GM19240 (cell line): ENCODE measurements at regions not wholly inside any gene's neighbourhood (a gene's known extent, or its start where the extent isn't known, plus 50 kb on each side); places are given as distances from the start of the nearest gene placed in this dataset.
"Not testable (repeated sequence)": the region's sequence is repeated elsewhere in the genome, so short reads cannot be mapped to it uniquely, and the experiment has no call there.

Experiments
- DNase-seq: peaks from one replicate; pipeline ENCODE4 v3.0.0; 2011; ENCODE audit warnings: low spot score; ENCODE audit not compliant: insufficient read length

DNA sequence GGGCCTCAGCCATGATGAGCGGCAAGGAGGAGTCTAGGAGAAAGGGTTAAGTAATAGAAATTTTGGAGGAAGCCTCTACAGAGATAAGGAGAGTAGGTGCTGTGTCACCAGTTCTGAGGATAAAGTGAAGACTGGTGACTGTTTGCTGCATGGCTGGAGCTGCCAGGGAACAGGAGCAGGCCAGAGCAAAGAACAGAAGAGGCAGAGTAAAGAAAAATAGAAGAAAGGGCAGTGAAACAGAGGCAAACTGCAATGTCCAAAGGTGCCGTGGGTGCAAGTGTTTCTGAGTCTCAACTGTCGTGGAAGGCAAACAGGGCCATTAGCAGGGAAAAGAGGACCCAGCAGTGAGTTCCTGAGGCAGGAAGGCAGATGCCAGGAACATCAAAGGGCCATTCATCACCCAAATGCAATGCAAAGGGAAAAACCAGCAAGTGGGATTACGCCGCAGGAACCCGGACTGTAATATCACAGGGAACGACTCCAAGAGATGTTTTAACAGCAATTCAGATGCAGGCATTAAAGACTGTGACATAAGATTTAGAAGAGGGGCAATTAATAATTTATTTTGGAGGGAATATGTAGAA, 318.3 kb downstream of the FOXO1 start:
- DNase-seq: no peak

DNA sequence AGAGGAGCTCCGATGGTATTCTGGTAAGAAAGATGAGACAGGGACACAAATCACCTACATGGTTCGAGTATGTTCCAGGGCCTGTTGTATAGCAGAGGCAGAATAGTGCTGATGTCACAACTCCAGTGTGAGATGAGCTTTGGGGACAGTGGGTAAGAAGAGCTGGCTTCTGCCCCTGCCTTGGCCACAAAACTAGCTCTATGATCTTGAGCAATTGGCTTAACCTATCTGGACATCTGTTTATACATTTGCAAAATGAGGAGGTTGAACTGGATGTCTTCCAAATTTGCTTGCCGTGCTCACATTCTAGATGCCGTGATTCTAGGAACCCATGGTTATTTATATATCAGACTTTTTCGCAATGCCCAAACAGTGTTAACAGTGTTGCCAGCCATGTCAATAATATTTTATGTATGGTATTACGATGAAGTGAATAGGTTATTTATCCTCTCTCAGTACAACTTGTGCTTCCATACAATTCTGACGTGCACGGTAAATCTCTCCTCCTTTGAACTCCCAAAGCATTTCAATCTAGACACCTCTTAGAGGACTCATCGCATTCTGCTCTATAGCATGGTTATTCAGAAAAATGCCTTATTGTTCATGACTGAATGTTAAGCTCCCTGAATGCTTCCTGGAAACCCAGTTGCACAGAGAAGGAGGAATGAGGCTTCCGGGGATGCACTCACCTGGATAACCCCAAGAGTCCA, 316.0 kb downstream of the FOXO1 start:
- DNase-seq: no peak

DNA sequence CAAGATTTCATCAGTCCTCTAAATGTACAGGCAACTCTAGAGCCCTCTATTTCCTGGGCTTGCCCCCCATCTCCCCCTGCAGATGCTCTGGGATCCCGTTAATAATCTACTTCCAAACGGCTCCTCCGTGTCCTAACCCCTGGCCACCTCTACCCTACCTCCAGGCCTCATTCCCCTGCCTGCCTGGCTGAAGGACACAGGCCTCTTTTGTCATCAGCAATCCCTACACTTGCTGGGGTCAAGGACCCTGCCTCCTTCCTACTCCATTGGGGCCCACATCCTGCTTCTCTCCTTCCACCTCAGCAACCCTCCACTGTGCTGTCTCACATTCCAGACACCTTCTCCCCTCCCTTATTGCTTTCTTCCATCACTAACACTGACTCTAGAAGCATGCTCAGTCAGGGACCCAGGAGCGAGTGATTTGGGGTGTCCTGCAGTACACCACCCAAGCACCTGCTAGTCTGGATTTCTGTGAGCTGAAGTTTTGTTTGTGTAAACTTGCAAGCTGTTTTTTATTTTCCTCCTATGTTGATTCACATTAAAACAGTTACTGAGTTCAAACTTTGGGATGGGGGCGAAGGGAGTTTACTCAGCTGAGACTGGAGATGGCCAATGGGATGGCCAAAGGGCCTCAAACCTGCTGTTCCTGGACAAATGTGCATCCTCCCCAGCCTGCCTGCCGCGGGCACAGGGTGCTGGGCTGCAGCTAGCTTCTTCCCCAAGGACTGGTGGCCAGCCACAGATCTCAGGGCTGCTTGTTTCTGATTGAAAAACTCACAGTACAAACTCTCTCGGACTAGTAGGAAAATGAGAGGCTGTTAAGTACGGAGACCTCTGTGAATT, 314.7 kb downstream of the FOXO1 start:
- DNase-seq: no peak

DNA sequence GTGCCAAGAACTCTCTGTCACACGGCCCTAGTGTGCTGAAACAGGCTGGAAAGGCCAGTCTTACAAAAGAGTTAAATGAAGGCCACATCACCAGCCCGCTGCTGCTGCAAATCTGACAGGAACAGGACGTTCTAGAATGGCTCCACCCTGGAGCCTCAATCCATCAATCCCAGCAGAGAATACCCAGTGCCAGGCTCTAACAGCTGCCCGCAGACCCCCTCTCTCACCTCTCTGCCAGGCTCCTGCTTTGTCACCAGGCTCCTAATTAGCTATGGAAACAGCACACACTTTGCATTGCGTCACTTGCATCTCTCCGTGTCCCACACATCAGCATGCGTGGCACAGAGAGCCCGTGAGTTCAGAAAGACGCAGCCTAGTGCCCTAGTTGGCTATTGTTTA, 314.1 kb downstream of the FOXO1 start:
- DNase-seq: no peak

DNA sequence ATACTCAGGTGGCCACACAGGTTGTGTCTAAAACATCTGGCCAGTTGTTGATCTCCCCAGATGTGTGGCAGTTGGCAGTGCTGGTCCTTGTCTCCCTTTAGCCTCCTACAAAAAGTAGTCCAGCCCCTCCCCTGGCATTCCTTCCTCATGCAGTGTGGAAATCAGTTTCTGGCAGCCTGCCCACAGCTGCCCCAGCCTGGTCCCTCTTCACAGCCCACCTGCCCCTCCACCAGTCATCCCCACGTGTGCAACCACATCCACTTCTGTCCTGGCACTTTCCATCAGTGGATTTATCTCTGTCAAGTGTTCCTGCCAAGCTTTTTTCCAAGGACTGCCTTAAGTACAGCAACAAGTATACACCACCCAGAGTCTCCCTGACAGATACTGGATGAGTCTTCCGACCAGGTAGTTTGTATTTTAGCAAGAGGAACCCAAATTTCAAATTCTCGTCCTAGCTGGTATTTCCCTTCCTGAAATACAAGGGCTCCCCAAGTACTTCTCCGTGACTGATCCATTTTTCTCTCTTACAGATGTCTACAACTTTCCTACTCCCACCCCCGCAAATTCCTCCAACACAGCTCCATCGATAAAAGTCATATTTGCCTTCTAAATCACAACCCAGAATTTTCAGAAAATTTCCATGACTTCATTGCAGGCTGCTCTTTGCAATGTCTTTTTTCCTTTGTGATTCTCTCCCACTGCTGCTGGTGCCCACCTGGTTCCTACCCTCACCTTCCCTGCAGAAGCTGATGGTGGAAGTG, 313.5 kb downstream of the FOXO1 start:
- no peak for DNase-seq

DNA sequence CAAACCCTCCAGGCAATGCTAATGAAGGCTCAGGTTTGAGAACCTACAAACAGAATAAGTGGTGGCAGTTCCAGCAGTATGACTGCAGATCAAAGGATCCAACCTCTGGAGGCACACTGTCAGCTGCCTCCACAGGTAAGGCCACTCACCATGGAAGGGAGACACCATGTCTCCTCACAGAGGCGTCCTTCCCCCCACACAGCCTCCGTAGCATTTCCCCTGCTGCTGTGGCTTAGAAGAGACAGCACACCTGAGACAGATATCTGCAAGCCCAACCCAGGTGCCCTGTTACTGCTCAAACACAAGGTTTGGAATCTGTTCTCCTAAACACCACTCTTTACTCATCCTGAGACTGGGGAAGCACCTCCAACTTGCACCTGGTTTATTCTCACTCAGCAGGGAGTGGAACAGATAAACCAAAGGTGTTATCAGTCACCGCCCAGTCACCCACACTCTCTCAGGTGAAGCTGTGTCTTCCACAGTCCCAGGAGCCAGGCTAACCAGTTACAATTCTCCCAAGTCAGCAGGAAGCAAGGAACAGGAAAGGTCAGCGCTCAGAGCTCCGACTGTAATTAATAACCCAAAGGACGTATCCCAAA, 311.2 kb downstream of the FOXO1 start:
- DNase-seq: no peak

DNA sequence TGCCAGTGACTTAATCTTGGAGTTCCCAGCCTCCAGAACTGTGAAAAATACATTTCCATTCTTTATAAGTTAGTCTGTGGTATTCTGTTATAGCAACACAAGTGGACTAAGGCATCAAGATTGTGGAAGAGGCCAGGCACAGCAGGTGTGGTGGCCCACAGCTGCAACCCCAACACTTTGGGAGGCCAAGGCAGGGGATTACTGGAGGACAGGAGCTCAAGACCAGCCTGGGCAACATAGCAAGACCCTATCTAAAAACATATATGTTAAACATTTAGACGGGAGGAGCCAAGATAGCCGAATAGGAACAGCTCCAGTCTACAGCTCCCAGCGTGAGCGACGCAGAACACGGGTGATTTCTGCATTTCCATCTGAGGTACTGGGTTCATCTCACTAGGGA, 310.4 kb downstream of the FOXO1 start:
- no peak for DNase-seq

DNA sequence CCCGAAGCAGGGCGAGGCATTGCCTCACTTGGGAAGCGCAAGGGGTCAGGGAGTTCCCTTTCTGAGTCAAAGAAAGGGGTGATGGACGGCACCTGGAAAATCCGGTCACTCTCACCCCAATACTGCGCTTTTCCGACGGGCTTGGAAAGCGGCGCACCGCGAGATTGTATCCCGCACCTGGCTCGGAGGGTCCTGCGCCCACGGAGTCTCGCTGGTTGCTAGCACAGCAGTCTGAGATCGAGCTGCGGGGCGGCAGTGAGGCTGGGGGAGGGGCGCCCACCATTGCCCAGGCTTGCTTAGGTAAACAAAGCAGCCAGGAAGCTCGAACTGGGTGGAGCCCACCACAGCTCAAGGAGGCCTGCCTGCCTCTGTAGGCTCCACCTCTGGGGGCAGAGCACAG, 310.0 kb downstream of the FOXO1 start:
- DNase-seq: not testable (repeated sequence)

DNA sequence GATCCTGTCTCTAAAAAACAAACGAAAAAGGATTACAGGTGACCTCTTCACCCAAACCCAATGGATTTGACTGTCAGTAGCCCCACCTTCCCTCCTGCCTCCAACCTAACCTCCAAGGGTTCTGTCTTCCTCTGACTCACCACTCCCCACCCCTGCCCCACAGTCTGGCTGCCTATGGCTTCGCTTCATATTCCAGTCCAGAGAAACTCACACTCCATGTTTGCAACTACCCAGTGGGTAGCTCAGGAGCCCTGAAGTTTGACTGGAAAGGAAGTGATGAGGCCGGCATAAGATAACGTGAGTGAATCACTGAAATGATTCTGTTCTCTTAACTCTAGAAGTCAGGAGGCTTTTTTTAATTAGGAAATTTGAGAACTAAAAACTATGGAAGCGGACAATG, 303.9 kb downstream of the FOXO1 start:
- DNase-seq: no peak

DNA sequence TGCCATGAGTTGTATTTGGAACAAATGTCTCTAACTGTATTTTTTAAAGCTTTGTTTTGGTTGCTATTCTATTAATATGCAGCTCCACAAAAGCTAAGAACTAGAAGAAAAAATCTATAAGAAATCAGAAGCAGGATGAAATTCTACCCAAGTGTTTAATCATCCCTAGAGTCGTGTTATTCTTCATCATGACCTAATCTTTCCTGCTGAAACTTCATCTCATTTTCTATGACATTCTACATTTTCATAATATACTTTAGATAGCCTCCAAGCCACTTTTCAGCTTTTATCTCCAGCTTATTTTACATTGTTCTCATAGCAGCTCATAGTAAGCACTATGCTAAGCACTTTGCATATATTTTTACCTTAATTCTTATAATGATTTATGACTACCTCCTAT, 302.8 kb downstream of the FOXO1 start:
- DNase-seq: no peak

DNA sequence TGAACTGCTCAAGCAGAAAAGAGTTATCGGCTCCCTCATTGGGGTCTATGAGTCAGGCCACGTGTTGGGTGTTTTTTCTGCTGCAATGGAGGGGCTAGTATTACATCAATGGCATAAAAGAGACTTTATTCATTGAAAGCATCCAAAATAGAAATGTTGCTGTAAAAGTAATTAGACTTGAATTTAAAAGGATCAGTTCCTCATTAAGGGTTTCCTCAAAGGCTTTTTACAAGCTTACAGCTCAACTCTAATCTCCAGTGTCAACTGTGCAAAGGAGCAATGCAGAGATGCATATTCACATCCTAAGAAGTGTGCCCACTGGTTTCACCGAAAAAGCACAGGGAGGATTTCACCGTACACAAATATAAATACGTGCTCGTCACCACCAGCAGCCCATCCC, 300.3 kb downstream of the FOXO1 start:
- no peak for DNase-seq

DNA sequence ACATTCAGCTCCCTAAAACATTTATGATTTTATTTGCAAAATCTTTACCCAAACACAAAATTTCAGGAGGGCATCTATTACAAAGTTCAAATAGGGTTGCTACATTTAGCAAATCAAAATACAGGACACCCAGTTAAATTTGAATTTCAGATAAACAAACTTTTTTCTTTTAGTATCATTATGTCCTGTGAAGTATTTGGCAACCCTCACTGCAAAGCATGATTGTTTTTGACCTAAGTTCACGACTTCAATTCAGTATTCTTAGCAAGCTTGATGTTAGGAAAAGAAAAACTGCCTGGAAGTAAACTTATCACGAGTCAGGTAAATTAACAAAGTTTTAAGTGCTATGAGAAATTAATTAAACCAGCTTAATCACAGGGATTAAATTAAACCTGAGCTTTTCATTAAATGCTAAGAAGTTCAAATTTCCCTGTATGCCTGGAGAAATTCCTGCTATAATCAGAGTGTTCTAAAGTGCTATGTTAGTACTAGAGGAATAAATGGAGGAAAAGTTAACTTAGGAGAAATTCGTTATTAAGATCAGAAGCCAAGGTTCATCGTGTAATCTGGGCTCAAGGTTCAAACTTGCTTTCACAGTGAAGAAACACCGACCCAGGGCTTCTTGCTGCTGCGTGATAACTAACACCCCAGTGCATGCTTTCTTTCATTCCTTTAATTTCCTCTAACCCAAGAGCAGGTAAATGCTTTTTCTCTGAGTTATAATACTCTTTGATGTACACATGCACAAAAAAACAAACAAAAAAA, 298.1 kb downstream of the FOXO1 start:
- no peak for DNase-seq

DNA sequence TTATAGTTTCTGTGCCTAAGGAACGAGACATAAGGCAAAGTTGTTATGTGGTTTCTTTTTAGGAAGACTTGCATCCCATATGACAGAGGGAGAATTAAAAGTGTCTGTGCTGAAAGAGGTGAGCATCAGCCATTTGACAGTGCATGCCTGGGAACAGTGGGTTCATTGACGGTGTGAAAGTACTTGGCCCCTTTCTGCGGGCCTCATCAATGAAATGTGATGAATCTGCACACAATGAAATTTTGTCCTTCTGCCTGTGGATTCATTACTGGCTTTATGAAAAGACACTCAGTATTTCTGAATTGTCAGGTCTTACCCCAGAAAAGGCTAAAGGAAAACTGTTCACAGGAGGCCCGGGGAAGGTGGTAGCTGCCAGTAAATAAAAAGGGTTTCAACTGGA, 295.8 kb downstream of the FOXO1 start:
- no peak for DNase-seq

DNA sequence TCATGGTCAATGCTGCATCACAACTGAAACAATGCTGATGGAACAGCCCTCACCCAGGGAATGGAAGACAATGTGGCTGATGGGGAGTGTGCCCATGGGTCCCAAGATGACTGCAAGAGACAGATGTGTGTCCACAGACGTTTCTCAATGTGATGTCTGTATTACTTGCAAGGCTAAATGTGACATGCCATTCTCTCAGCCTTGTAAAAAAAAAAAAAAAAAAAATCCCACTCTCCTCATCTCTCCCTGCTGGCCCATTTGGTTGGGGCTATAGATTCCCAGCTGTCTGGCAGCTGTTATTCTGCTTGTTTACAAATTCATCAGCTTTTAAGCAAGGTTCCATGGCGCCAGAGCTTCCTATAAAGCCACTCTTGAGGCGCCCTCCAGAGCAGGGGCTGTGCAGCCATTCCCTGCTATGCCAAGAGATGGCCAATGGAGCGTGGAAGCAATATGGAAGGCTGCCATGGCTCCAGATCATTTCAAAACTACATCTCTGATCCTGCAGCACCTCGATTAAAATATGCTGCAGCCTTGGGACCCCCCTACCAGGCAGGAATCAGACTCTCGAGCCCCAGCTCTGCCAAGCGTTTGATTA, 294.8 kb downstream of the FOXO1 start:
- no peak for DNase-seq

DNA sequence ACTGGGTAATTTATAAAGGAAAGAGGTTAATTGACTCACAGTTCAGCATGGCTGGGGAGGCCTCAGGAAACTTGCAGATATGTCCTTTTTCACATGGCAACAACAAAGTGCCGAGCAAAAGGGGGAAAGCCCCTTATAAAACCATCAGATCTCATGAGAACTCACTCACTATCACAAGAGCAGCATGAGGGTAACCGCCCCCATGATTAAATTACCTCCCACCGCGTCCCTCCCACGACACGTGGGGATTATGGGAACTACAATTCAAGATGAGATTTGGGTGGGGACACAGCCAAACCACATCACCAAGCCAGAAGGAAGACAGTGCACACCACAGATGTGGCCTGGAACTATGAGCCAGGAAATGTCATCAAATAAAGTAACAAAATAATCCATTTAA, 292.8 kb downstream of the FOXO1 start:
- not testable (repeated sequence) for DNase-seq

DNA sequence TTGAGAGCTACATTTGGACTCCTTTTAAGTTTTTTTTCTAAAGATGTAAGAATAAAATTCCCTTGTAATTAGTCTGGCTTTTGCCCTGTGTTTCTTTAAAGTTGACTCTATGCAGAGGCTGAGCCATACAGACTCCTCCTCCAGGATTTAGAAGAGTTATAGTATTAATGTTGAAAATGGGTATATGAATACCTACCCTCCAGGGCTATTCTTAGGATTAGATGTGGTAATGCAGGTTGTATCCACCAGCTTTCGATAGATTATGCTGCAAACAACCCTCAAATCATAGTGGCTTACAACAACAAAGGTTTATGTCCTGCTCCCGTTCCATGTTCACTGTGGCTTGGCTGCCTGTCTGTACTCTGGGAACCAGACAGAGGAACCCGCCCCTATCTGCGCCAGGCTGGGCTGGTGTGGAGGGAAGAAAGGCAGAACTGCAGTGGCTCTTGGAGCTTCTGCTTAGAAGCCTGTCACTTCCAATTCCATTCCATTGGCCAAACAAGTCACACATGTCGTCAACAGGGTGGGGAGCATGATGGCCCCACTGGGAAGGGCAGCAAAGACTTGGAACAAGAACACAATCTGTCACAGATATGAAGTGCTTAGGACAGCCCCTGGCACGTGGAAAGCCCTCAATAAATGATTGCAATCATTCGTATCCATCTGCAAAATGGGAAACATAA, 290.8 kb downstream of the FOXO1 start:
- DNase-seq: no peak

DNA sequence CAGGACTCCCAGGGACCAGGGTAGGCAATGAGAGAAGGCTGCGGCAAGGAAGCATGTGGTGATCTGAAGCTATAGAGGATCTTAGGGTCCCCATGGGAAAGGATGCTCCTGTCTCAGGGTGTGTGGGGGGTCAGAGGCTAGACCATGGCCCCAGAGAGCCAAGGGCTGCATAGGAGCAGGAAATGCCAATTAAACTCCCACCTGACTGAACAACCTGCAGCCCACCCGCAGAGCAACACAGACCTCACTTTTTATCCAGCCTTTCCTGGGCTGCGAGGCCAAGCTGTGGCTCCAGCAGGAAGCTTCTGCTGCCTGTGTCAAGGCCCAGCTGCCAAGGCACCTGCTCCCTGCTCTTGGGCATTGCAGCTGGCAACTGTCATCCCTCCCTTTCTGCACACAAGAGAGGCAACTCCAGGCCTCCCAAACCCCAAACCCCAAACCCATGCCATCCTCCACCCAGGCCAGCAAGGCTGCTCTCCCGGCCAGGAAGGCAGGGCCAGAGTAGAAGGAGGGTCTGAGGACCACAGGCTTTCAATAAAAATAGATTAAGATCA, 290.1 kb downstream of the FOXO1 start:
- DNase-seq: no peak

DNA sequence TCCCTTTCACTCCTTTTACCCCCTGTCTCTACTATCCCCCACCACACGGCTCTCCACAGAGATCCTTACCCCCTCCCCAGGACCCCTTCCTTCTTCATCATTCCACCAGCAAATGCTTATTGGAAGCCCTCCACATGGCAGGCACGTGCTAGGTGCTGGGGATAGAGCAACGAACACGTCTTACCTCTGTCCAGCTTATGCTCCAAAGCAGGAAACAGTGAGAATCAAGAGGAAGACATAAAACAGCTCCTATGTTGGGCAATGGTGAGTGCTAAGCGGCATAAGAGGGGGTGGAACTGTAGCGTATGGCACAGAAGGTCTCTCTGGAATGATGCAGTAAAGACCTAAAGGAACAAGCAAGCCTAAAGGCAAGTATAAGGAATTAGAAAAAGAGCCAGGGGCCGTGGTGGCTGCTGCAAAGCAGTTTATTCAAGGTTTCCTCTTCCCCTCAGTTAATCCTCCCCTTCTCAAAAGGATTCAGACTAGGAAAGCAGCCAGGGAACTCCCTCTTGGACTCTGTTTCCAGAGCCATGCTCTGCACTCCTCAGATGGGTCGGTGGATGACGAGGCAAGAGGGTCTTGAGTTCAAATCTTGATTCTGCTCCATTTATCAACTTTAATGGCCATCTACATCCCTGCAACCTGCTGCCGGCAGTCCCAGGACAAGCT, 289.4 kb downstream of the FOXO1 start:
- no peak for DNase-seq

DNA sequence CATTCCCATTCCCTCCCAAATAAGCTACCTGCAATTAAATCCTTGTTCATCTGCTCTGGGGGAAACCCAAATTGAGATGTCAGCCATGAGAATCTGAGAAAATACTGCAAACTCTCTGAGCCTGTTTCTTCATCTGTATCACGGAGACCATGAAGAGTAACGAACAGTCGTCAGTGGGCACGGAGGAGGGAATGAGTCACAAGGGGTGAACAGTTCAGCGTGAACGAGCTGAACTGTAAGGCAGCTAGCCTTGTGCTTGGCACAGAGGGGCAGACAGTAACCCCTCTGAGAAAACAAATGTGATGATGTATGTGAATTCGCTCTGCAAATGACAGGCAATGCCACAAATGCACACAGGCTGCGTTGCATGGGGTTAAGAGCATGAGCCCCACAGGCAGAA, 288.7 kb downstream of the FOXO1 start:
- DNase-seq: no peak
